WTC11 (cell line): ENCODE measurements at regions not wholly inside any gene's neighbourhood (a gene's known extent, or its start where the extent isn't known, plus 50 kb on each side); places are given as distances from the start of the nearest gene placed in this dataset.

Experiments
- ATAC-seq: fragments of 200-7000 bp; cut with Tn5 transposase; 2 replicates; pipeline ENCODE4 v1.10.0; 2021; ENCODE audit warnings: mild to moderate bottlenecking, moderate library complexity
- CTCF ChIA-PET: fragments of 300-600 bp; sonication (Branson Sonifier 250); formaldehyde crosslinking; loops from one replicate; lab custom pipeline; 2021; ENCODE audit warnings: antibody characterized with exemption; lab: Charles Lee
- POLR2A ChIA-PET: fragments of 350-600 bp; sonication (Branson Sonifier 250); formaldehyde crosslinking; loops from one replicate; lab custom pipeline; 2021; ENCODE audit warnings: antibody characterized with exemption; lab: Charles Lee
- DNase-seq: peaks from one replicate; pipeline ENCODE4 v3.0.0; 2021; ENCODE audit warnings: low spot score
- H3K27ac Mint-ChIP-seq: 2 replicates; pipeline ENCODE4 v1.8.0; 2021; ENCODE audit warnings: mixed read lengths
- H3K27me3 Mint-ChIP-seq: 2 replicates; pipeline ENCODE4 v1.8.0; 2021; ENCODE audit warnings: low read depth, mild to moderate bottlenecking, moderate library complexity, mixed read lengths
- H3K36me3 Mint-ChIP-seq: 2 replicates; pipeline ENCODE4 v1.8.0; 2021; ENCODE audit warnings: mixed read lengths
- H3K4me1 Mint-ChIP-seq: 2 replicates; pipeline ENCODE4 v1.8.0; 2022; ENCODE audit warnings: mixed read lengths
- H3K4me3 Mint-ChIP-seq: 2 replicates; pipeline ENCODE4 v1.8.0; 2021; ENCODE audit warnings: mild to moderate bottlenecking, moderate library complexity, mixed read lengths
- H3K9me3 Mint-ChIP-seq: 2 replicates; pipeline ENCODE4 v1.8.0; 2021; ENCODE audit warnings: mixed read lengths
- CBFB ChIP-seq: sonication (generic); formaldehyde crosslinking; IDR thresholded peaks from 2 replicates; pipeline ENCODE4 v1.8.1; 2022; ENCODE audit warnings: mild to moderate bottlenecking, low read depth, missing genetic modification reagents
- FOXJ3 ChIP-seq: sonication (generic); formaldehyde crosslinking; IDR thresholded peaks from 2 replicates; pipeline ENCODE4 v1.9.0; 2021; ENCODE audit warnings: missing genetic modification reagents, mild to moderate bottlenecking, borderline replicate concordance
- FOXK1 ChIP-seq: sonication (generic); formaldehyde crosslinking; IDR thresholded peaks from 2 replicates; pipeline ENCODE4 v1.8.0; 2022; ENCODE audit warnings: mild to moderate bottlenecking, moderate library complexity, missing genetic modification reagents
- KAT7 ChIP-seq: sonication (generic); formaldehyde crosslinking; IDR thresholded peaks from 2 replicates; pipeline ENCODE4 v1.8.1; 2023; ENCODE audit warnings: missing genetic modification reagents, mild to moderate bottlenecking, borderline replicate concordance
- MYBL2 ChIP-seq: sonication (generic); formaldehyde crosslinking; IDR thresholded peaks from 2 replicates; pipeline ENCODE4 v1.8.1; 2023; ENCODE audit warnings: mild to moderate bottlenecking, moderate library complexity, missing genetic modification reagents
- PRRX2 ChIP-seq: fragments of 250-450 bp; sonication (Bioruptor Pico); IDR thresholded peaks from 2 replicates; pipeline ENCODE4 v1.8.0; 2021; ENCODE audit warnings: mild to moderate bottlenecking
- SMAD4 ChIP-seq: sonication (generic); formaldehyde crosslinking; IDR thresholded peaks from 2 replicates; pipeline ENCODE4 v1.8.0; 2022; ENCODE audit warnings: mild to moderate bottlenecking, missing genetic modification reagents
- ZNF263 ChIP-seq: sonication (generic); formaldehyde crosslinking; IDR thresholded peaks from 2 replicates; pipeline ENCODE4 v1.8.1; 2022; ENCODE audit warnings: low read depth, mild to moderate bottlenecking, moderate library complexity, missing genetic modification reagents
- ZNF416 ChIP-seq: fragments of 250-450 bp; sonication (Bioruptor Pico); IDR thresholded peaks from 2 replicates; pipeline ENCODE4 v1.9.0; 2021; ENCODE audit warnings: mild to moderate bottlenecking, inconsistent platforms
- ZNF671 ChIP-seq: fragments of 250-450 bp; sonication (Bioruptor Pico); IDR thresholded peaks from 2 replicates; pipeline ENCODE4 v1.8.0; 2021; ENCODE audit warnings: mild to moderate bottlenecking
- TF ChIP-seq, protein P1 (sequence below): sonication (generic); formaldehyde crosslinking; IDR thresholded peaks from 2 replicates; pipeline ENCODE4 v1.8.1; 2022; ENCODE audit warnings: low read depth, missing genetic modification reagents, borderline replicate concordance
- TF ChIP-seq, protein P2 (sequence below): fragments of 250-450 bp; sonication (Bioruptor Pico); IDR thresholded peaks from 2 replicates; pipeline ENCODE4 v1.9.0; 2021; ENCODE audit warnings: mild to moderate bottlenecking
- TF ChIP-seq, protein P3 (sequence below): sonication (generic); formaldehyde crosslinking; IDR thresholded peaks from 2 replicates; pipeline ENCODE4 v1.8.0; 2023; ENCODE audit warnings: missing genetic modification reagents, mild to moderate bottlenecking, borderline replicate concordance
- TF ChIP-seq, protein P4 (sequence below): sonication (generic); formaldehyde crosslinking; IDR thresholded peaks from 2 replicates; pipeline ENCODE4 v1.8.1; 2023; ENCODE audit warnings: mild to moderate bottlenecking, missing genetic modification reagents, borderline replicate concordance
- TF ChIP-seq, protein P5 (sequence below): sonication (generic); formaldehyde crosslinking; IDR thresholded peaks from 2 replicates; pipeline ENCODE4 v1.8.1; 2023; ENCODE audit warnings: mild to moderate bottlenecking, missing genetic modification reagents
- TF ChIP-seq, protein P6 (sequence below): sonication (generic); formaldehyde crosslinking; IDR thresholded peaks from 2 replicates; pipeline ENCODE4 v1.8.1; 2022; ENCODE audit warnings: missing genetic modification reagents, borderline replicate concordance
- TF ChIP-seq, protein P7 (sequence below): fragments of 250-450 bp; sonication (Bioruptor Pico); IDR thresholded peaks from 2 replicates; pipeline ENCODE4 v2.1.2; 2022; ENCODE audit warnings: mild to moderate bottlenecking, moderate library complexity

DNA sequence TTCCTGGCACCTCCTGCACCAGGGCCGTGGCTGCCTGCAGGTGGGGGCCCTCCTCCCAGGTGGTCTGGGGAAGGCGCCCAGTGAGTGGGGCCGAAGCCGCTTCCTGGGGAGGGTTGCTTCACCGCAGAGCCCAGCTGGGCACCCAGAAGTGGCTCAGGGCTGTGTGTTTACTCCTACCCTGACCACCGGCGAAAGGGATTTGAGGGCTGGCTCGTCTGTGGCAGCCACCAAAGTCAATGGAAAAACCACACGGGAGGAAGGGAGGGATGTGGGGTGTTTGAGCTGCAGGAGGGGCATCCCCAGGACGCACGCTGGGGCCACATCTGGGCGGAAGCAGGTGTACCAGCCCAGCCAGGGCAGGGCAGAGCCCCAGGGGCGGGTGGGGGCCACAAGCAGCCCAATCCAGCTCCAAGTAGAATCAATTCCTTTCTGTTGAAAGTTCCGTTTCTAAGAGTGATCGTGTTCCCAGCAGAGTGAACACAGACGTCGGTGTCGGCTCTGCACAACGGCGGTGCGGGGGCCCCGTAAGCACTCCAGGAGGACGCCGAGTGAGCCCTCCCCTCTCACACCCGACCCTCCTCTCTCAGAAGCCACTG lies 69.9 kb downstream of the FOXL3 start:
- DNase-seq (no peak), ATAC-seq (no peak)
- H3K27ac Mint-ChIP-seq = no peak overlapping the region
- peaks cover 21% of the 10 kb centered on the region for H3K27me3 Mint-ChIP-seq
- peaks cover 11% of the 10 kb centered on the region for H3K4me1 Mint-ChIP-seq
- peak overlapping the region; percentile 55 for H3K4me3 Mint-ChIP-seq
- POLR2A ChIA-PET = no interaction called here
- TF ChIP-seq ZNF263 (CRISPR knock-in tag) = no peak
- TF ChIP-seq KAT7 (CRISPR knock-in tag) = no peak
- no peak for TF ChIP-seq SMAD4
- TF ChIP-seq ZNF416 (CRISPR knock-in tag) = no peak
- TF ChIP-seq, protein P1, sequence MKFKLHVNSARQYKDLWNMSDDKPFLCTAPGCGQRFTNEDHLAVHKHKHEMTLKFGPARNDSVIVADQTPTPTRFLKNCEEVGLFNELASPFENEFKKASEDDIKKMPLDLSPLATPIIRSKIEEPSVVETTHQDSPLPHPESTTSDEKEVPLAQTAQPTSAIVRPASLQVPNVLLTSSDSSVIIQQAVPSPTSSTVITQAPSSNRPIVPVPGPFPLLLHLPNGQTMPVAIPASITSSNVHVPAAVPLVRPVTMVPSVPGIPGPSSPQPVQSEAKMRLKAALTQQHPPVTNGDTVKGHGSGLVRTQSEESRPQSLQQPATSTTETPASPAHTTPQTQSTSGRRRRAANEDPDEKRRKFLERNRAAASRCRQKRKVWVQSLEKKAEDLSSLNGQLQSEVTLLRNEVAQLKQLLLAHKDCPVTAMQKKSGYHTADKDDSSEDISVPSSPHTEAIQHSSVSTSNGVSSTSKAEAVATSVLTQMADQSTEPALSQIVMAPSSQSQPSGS (CRISPR knock-in tag) = no peak
- no peak for TF ChIP-seq PRRX2
- TF ChIP-seq, protein P2, sequence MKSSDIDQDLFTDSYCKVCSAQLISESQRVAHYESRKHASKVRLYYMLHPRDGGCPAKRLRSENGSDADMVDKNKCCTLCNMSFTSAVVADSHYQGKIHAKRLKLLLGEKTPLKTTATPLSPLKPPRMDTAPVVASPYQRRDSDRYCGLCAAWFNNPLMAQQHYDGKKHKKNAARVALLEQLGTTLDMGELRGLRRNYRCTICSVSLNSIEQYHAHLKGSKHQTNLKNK (CRISPR knock-in tag) = no peak
- no peak for TF ChIP-seq FOXJ3
- no peaks in the 10 kb centered on the region for H3K36me3 Mint-ChIP-seq
- CTCF ChIA-PET = interaction anchor here (0.5 kb wide), 1 partner anchor 121 kb away, joined by 4 read pairs; no protein-coding TSS in a partner anchor
- no peaks in the 10 kb centered on the region for H3K9me3 Mint-ChIP-seq

DNA sequence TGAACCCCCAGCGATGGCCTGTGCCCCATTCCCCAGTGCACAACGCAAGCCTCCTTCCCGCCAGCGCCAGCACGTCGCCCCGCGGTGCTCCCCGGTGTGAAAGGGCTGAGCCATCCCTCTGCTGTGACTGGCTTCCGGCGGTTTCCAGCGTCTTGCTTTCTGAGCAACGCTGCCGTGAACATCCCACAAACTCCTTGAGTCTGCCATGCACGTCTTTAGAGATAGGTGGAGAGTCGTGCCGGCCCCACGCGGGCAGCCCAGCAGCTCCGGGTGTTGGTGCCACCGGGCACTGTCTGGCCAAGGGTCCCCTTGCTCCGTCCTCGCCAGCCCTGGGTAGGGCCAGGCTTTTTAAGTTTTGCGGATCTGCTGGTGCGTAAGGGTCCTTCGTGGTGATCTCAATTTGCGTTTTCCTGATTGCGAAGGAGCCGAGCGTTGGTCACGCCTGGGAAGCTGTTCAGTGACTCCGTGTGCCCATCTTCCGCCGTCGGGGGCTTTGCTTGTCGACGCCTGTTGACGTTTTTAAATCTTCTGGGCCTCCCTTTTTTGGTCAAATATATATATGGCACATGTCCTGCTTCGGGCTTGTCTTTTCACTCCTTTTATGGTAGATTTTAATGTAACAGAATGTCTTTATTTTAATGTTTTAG lies 70.6 kb downstream of the FOXL3 start:
- DNase-seq (no peak), ATAC-seq (no peak)
- no peaks in the 10 kb centered on the region for H3K9me3 Mint-ChIP-seq
- peaks cover 21% of the 10 kb centered on the region for H3K27me3 Mint-ChIP-seq
- peaks cover 14% of the 10 kb centered on the region for H3K4me1 Mint-ChIP-seq
- ChIA-PET CTCF (interaction anchor here (0.5 kb wide), 1 partner anchor 121 kb away, joined by 4 read pairs; no protein-coding TSS in a partner anchor), POLR2A (no interaction called here)
- H3K4me3 Mint-ChIP-seq = peak overlapping the region; percentile 55
- no peaks in the 10 kb centered on the region for H3K36me3 Mint-ChIP-seq
- no peak overlapping the region for H3K27ac Mint-ChIP-seq
- TF ChIP-seq ZNF671 (no peak), FOXK1 (CRISPR knock-in tag) (no peak), MYBL2 (CRISPR knock-in tag) (no peak), KAT7 (CRISPR knock-in tag) (no peak), CBFB (CRISPR knock-in tag) (no peak)
- TF ChIP-seq, protein P3, sequence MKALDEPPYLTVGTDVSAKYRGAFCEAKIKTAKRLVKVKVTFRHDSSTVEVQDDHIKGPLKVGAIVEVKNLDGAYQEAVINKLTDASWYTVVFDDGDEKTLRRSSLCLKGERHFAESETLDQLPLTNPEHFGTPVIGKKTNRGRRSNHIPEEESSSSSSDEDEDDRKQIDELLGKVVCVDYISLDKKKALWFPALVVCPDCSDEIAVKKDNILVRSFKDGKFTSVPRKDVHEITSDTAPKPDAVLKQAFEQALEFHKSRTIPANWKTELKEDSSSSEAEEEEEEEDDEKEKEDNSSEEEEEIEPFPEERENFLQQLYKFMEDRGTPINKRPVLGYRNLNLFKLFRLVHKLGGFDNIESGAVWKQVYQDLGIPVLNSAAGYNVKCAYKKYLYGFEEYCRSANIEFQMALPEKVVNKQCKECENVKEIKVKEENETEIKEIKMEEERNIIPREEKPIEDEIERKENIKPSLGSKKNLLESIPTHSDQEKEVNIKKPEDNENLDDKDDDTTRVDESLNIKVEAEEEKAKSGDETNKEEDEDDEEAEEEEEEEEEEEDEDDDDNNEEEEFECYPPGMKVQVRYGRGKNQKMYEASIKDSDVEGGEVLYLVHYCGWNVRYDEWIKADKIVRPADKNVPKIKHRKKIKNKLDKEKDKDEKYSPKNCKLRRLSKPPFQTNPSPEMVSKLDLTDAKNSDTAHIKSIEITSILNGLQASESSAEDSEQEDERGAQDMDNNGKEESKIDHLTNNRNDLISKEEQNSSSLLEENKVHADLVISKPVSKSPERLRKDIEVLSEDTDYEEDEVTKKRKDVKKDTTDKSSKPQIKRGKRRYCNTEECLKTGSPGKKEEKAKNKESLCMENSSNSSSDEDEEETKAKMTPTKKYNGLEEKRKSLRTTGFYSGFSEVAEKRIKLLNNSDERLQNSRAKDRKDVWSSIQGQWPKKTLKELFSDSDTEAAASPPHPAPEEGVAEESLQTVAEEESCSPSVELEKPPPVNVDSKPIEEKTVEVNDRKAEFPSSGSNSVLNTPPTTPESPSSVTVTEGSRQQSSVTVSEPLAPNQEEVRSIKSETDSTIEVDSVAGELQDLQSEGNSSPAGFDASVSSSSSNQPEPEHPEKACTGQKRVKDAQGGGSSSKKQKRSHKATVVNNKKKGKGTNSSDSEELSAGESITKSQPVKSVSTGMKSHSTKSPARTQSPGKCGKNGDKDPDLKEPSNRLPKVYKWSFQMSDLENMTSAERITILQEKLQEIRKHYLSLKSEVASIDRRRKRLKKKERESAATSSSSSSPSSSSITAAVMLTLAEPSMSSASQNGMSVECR = no peak
- TF ChIP-seq, protein P4, sequence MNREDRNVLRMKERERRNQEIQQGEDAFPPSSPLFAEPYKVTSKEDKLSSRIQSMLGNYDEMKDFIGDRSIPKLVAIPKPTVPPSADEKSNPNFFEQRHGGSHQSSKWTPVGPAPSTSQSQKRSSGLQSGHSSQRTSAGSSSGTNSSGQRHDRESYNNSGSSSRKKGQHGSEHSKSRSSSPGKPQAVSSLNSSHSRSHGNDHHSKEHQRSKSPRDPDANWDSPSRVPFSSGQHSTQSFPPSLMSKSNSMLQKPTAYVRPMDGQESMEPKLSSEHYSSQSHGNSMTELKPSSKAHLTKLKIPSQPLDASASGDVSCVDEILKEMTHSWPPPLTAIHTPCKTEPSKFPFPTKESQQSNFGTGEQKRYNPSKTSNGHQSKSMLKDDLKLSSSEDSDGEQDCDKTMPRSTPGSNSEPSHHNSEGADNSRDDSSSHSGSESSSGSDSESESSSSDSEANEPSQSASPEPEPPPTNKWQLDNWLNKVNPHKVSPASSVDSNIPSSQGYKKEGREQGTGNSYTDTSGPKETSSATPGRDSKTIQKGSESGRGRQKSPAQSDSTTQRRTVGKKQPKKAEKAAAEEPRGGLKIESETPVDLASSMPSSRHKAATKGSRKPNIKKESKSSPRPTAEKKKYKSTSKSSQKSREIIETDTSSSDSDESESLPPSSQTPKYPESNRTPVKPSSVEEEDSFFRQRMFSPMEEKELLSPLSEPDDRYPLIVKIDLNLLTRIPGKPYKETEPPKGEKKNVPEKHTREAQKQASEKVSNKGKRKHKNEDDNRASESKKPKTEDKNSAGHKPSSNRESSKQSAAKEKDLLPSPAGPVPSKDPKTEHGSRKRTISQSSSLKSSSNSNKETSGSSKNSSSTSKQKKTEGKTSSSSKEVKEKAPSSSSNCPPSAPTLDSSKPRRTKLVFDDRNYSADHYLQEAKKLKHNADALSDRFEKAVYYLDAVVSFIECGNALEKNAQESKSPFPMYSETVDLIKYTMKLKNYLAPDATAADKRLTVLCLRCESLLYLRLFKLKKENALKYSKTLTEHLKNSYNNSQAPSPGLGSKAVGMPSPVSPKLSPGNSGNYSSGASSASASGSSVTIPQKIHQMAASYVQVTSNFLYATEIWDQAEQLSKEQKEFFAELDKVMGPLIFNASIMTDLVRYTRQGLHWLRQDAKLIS = no peak
- TF ChIP-seq, protein P5, sequence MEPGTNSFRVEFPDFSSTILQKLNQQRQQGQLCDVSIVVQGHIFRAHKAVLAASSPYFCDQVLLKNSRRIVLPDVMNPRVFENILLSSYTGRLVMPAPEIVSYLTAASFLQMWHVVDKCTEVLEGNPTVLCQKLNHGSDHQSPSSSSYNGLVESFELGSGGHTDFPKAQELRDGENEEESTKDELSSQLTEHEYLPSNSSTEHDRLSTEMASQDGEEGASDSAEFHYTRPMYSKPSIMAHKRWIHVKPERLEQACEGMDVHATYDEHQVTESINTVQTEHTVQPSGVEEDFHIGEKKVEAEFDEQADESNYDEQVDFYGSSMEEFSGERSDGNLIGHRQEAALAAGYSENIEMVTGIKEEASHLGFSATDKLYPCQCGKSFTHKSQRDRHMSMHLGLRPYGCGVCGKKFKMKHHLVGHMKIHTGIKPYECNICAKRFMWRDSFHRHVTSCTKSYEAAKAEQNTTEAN (CRISPR knock-in tag) = no peak
- TF ChIP-seq, protein P6, sequence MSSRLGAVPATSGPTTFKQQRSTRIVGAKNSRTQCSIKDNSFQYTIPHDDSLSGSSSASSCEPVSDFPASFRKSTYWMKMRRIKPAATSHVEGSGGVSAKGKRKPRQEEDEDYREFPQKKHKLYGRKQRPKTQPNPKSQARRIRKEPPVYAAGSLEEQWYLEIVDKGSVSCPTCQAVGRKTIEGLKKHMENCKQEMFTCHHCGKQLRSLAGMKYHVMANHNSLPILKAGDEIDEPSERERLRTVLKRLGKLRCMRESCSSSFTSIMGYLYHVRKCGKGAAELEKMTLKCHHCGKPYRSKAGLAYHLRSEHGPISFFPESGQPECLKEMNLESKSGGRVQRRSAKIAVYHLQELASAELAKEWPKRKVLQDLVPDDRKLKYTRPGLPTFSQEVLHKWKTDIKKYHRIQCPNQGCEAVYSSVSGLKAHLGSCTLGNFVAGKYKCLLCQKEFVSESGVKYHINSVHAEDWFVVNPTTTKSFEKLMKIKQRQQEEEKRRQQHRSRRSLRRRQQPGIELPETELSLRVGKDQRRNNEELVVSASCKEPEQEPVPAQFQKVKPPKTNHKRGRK = no peak
- TF ChIP-seq, protein P7, sequence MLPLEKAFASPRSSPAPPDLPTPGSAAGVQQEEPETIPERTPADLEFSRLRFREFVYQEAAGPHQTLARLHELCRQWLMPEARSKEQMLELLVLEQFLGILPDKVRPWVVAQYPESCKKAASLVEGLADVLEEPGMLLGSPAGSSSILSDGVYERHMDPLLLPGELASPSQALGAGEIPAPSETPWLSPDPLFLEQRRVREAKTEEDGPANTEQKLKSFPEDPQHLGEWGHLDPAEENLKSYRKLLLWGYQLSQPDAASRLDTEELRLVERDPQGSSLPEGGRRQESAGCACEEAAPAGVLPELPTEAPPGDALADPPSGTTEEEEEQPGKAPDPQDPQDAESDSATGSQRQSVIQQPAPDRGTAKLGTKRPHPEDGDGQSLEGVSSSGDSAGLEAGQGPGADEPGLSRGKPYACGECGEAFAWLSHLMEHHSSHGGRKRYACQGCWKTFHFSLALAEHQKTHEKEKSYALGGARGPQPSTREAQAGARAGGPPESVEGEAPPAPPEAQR = no peak
